CD4-positive, alpha-beta T cell treated with Interleukin-12 subunit alpha and Interleukin-12 subunit beta, for 1 hour (primary cell): ENCODE measurements at regions not wholly inside any gene's neighbourhood (a gene's known extent, or its start where the extent isn't known, plus 50 kb on each side); places are given as distances from the start of the nearest gene placed in this dataset.

Experiments
- DNase-seq: peaks from one replicate; pipeline ENCODE4 v3.0.0-alpha.2; 2020

GRCh38 chr5:175808711-175809110, 62.7 kb upstream of the CPLX2 start:
- DNase-seq = no peak

- DNase-seq = no peak
Observed at GRCh38 chr5:175809531-175810121, 61.8 kb upstream of the CPLX2 start.

- DNase-seq = no peak
Observed at GRCh38 chr5:175810457-175810856, 60.9 kb upstream of the CPLX2 start.

GRCh38 chr5:175811589-175811988, 59.8 kb upstream of the CPLX2 start:
- DNase-seq = no peak

- DNase-seq = no peak
Observed at GRCh38 chr5:175813943-175814630, 57.3 kb upstream of the CPLX2 start.

GRCh38 chr5:175814691-175815090, 56.7 kb upstream of the CPLX2 start:
- DNase-seq = no peak

GRCh38 chr5:175815126-175815913, 56.1 kb upstream of the CPLX2 start:
- DNase-seq = no peak

- DNase-seq = no peak
Observed at GRCh38 chr5:175816348-175816747, 55.0 kb upstream of the CPLX2 start.

GRCh38 chr5:175819090-175819425, 52.3 kb upstream of the CPLX2 start:
- DNase-seq = no peak

- no peak for DNase-seq
Observed at GRCh38 chr5:175820230-175820629, 51.1 kb upstream of the CPLX2 start.
